ENCODE measurements at regions not wholly inside any gene's neighbourhood (a gene's known extent, or its start where the extent isn't known, plus 50 kb on each side); places are given as distances from the start of the nearest gene placed in this dataset.

DNA sequence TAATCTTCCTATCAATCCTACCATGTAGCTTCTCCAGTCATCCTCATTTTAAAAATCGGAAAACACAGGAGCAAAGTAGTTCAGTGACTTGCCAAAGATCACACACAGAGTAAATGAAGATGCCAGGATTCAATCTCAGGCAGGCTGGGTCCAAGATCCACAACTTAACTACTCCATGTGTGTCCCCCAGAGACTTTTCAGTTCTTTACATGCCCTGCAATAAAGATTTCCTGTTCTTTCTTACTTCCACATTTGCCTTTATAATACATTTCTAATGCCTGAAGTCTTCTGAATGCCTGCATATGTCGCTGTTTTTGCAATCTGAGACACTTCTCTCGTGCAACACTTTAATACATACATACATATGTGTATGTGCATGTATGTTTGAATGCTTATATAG, 121.7 kb upstream of the MARCKS start:
- Mint-ChIP-seq H3K9me3 (no peaks in the 10 kb centered on the region), H3K27me3 (ENCODE audit: insufficient read depth, low read depth, poor library complexity) (no peaks in the 10 kb centered on the region), H3K4me3 (no peak overlapping the region), H3K4me1 (no peaks in the 10 kb centered on the region; the same call in 2 of the 3 replicates), H3K27ac (no peak overlapping the region), H3K36me3 (ENCODE audit: low read depth) (no peaks in the 10 kb centered on the region)
- H3K4me3 ChIP-seq, result no peak overlapping the region
- no peaks in the 10 kb centered on the region for H3K79me2 ChIP-seq (replicated peaks; ENCODE audit: insufficient read depth)
- H3K4me1 ChIP-seq (ENCODE audit: insufficient read depth), result no peaks in the 10 kb centered on the region
- no peak for TF ChIP-seq STAT1 (IDR thresholded peaks at IDR 0.05; ENCODE audit: unreplicated experiment)
- TF ChIP-seq EZH2phosphoT487 (IDR thresholded peaks at IDR 0.05; ENCODE audit: unreplicated experiment), result no peak
- no peak overlapping the region for H3K4me2 ChIP-seq
- H2AFZ ChIP-seq, result peak overlapping the region; percentile 78; the same call in 1 of the 2 replicates
- H3K27me3 ChIP-seq (ENCODE audit: insufficient read depth), result no peaks in the 10 kb centered on the region
- no peaks in the 10 kb centered on the region for H4K20me1 ChIP-seq (replicated peaks; ENCODE audit: insufficient read depth)
- DNase-seq (ENCODE audit: low spot score), result no peak
- H3K36me3 ChIP-seq (ENCODE audit: insufficient read depth), result no peaks in the 10 kb centered on the region
- 0 out of 2 replicates have a peak, but pooled peaks cover 4% of the 10 kb centered on the region for H3K9me2 ChIP-seq (ENCODE audit: insufficient read depth)
- H3K27ac ChIP-seq (ENCODE audit: low read depth), result no peak overlapping the region
- ATAC-seq, result no peak
- no peaks in the 10 kb centered on the region for H3F3A ChIP-seq (replicated peaks; ENCODE audit: low read depth)

DNA sequence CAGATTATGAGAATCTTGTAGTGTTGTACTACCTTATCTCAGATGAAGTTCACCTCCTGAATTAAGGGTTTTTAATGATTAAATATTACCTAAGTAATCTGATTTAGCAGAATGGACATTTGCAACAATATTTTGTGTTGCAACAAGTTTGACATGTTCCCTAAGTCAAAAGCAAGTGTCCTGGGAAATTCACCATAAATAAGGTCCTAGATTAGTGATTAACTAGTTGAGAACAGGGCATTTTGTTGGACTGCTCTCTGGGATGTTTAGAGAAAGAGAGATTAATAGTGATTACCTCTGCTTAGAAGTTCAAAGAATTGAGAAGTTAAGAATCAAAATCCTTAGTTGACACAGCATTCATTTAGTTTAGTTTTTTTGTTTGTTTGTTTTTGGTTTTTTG, 120.2 kb upstream of the MARCKS start:
- Histone ChIP-seq H3K36me3 (ENCODE audit: insufficient read depth) (no peaks in the 10 kb centered on the region), H3K27ac (ENCODE audit: low read depth) (no peak overlapping the region), H3K4me2 (no peak overlapping the region), H3K9me2 (ENCODE audit: insufficient read depth) (0 out of 2 replicates have a peak, but pooled peaks cover 4% of the 10 kb centered on the region), H3K27me3 (ENCODE audit: insufficient read depth) (no peaks in the 10 kb centered on the region), H3K79me2 (replicated peaks; ENCODE audit: insufficient read depth) (no peaks in the 10 kb centered on the region), H3F3A (replicated peaks; ENCODE audit: low read depth) (no peaks in the 10 kb centered on the region), H2AFZ (no peak overlapping the region), H3K4me1 (ENCODE audit: insufficient read depth) (no peaks in the 10 kb centered on the region), H3K4me3 (no peak overlapping the region), H4K20me1 (replicated peaks; ENCODE audit: insufficient read depth) (no peaks in the 10 kb centered on the region)
- H3K27me3 Mint-ChIP-seq (ENCODE audit: insufficient read depth, low read depth, poor library complexity), result no peaks in the 10 kb centered on the region
- ATAC-seq, result no peak
- H3K4me1 Mint-ChIP-seq, result no peaks in the 10 kb centered on the region; the same call in 2 of the 3 replicates
- no peak overlapping the region for H3K4me3 Mint-ChIP-seq
- H3K9me3 Mint-ChIP-seq, result no peaks in the 10 kb centered on the region
- no peak for DNase-seq (ENCODE audit: low spot score)
- H3K27ac Mint-ChIP-seq, result no peak overlapping the region
- no peaks in the 10 kb centered on the region for H3K36me3 Mint-ChIP-seq (ENCODE audit: low read depth)
- no peak for TF ChIP-seq EZH2phosphoT487 (IDR thresholded peaks at IDR 0.05; ENCODE audit: unreplicated experiment)
- no peak for TF ChIP-seq NANOG (IDR thresholded peaks at IDR 0.05; ENCODE audit: borderline replicate concordance)
- TF ChIP-seq STAT1 (IDR thresholded peaks at IDR 0.05; ENCODE audit: unreplicated experiment), result no peak
- no peak for TF ChIP-seq POLR2AphosphoS5 (IDR thresholded peaks at IDR 0.05; ENCODE audit: low read depth)
- no peak for TF ChIP-seq ZNF114 (CRISPR knock-in tag; IDR thresholded peaks at IDR 0.05)
- TF ChIP-seq, protein P1, sequence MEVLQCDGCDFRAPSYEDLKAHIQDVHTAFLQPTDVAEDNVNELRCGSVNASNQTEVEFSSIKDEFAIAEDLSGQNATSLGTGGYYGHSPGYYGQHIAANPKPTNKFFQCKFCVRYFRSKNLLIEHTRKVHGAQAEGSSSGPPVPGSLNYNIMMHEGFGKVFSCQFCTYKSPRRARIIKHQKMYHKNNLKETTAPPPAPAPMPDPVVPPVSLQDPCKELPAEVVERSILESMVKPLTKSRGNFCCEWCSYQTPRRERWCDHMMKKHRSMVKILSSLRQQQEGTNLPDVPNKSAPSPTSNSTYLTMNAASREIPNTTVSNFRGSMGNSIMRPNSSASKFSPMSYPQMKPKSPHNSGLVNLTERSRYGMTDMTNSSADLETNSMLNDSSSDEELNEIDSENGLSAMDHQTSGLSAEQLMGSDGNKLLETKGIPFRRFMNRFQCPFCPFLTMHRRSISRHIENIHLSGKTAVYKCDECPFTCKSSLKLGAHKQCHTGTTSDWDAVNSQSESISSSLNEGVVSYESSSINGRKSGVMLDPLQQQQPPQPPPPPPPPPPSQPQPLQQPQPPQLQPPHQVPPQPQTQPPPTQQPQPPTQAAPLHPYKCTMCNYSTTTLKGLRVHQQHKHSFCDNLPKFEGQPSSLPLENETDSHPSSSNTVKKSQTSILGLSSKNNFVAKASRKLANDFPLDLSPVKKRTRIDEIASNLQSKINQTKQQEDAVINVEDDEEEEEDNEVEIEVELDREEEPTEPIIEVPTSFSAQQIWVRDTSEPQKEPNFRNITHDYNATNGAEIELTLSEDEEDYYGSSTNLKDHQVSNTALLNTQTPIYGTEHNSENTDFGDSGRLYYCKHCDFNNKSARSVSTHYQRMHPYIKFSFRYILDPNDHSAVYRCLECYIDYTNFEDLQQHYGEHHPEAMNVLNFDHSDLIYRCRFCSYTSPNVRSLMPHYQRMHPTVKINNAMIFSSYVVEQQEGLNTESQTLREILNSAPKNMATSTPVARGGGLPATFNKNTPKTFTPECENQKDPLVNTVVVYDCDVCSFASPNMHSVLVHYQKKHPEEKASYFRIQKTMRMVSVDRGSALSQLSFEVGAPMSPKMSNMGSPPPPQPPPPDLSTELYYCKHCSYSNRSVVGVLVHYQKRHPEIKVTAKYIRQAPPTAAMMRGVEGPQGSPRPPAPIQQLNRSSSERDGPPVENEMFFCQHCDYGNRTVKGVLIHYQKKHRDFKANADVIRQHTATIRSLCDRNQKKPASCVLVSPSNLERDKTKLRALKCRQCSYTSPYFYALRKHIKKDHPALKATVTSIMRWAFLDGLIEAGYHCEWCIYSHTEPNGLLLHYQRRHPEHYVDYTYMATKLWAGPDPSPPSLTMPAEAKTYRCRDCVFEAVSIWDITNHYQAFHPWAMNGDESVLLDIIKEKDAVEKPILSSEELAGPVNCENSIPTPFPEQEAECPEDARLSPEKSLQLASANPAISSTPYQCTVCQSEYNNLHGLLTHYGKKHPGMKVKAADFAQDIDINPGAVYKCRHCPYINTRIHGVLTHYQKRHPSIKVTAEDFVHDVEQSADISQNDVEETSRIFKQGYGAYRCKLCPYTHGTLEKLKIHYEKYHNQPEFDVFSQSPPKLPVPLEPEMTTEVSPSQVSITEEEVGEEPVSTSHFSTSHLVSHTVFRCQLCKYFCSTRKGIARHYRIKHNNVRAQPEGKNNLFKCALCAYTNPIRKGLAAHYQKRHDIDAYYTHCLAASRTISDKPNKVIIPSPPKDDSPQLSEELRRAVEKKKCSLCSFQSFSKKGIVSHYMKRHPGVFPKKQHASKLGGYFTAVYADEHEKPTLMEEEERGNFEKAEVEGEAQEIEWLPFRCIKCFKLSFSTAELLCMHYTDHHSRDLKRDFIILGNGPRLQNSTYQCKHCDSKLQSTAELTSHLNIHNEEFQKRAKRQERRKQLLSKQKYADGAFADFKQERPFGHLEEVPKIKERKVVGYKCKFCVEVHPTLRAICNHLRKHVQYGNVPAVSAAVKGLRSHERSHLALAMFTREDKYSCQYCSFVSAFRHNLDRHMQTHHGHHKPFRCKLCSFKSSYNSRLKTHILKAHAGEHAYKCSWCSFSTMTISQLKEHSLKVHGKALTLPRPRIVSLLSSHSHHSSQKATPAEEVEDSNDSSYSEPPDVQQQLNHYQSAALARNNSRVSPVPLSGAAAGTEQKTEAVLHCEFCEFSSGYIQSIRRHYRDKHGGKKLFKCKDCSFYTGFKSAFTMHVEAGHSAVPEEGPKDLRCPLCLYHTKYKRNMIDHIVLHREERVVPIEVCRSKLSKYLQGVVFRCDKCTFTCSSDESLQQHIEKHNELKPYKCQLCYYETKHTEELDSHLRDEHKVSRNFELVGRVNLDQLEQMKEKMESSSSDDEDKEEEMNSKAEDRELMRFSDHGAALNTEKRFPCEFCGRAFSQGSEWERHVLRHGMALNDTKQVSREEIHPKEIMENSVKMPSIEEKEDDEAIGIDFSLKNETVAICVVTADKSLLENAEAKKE (CRISPR knock-in tag; IDR thresholded peaks at IDR 0.05), result no peak
- TF ChIP-seq, protein P2, sequence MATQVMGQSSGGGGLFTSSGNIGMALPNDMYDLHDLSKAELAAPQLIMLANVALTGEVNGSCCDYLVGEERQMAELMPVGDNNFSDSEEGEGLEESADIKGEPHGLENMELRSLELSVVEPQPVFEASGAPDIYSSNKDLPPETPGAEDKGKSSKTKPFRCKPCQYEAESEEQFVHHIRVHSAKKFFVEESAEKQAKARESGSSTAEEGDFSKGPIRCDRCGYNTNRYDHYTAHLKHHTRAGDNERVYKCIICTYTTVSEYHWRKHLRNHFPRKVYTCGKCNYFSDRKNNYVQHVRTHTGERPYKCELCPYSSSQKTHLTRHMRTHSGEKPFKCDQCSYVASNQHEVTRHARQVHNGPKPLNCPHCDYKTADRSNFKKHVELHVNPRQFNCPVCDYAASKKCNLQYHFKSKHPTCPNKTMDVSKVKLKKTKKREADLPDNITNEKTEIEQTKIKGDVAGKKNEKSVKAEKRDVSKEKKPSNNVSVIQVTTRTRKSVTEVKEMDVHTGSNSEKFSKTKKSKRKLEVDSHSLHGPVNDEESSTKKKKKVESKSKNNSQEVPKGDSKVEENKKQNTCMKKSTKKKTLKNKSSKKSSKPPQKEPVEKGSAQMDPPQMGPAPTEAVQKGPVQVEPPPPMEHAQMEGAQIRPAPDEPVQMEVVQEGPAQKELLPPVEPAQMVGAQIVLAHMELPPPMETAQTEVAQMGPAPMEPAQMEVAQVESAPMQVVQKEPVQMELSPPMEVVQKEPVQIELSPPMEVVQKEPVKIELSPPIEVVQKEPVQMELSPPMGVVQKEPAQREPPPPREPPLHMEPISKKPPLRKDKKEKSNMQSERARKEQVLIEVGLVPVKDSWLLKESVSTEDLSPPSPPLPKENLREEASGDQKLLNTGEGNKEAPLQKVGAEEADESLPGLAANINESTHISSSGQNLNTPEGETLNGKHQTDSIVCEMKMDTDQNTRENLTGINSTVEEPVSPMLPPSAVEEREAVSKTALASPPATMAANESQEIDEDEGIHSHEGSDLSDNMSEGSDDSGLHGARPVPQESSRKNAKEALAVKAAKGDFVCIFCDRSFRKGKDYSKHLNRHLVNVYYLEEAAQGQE (IDR thresholded peaks at IDR 0.05; ENCODE audit: unreplicated experiment), result no peak
- no peak for TF ChIP-seq EZH2 (IDR thresholded peaks at IDR 0.05; ENCODE audit: low read depth, unreplicated experiment)
- TF ChIP-seq, protein P3, sequence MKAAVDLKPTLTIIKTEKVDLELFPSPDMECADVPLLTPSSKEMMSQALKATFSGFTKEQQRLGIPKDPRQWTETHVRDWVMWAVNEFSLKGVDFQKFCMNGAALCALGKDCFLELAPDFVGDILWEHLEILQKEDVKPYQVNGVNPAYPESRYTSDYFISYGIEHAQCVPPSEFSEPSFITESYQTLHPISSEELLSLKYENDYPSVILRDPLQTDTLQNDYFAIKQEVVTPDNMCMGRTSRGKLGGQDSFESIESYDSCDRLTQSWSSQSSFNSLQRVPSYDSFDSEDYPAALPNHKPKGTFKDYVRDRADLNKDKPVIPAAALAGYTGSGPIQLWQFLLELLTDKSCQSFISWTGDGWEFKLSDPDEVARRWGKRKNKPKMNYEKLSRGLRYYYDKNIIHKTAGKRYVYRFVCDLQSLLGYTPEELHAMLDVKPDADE (IDR thresholded peaks at IDR 0.05), result no peak
- no peak for TF ChIP-seq CREB1 (CRISPR knock-in tag; IDR thresholded peaks at IDR 0.05; ENCODE audit: low read depth)
- TF ChIP-seq JUNB (IDR thresholded peaks at IDR 0.05; ENCODE audit: unreplicated experiment), result no peak
- no peak for TF ChIP-seq ZNF331 (CRISPR knock-in tag; IDR thresholded peaks at IDR 0.05; ENCODE audit: low read depth)
